Ishikawa (cell line): ENCODE measurements at regions not wholly inside any gene's neighbourhood (a gene's known extent, or its start where the extent isn't known, plus 50 kb on each side); places are given as distances from the start of the nearest gene placed in this dataset.

ENCODE experiments used
- CEBPB ChIP-seq: IDR thresholded peaks from 2 replicates; pipeline ENCODE4 v1.6.1; 2012
- EGR1 ChIP-seq: IDR thresholded peaks from 2 replicates; pipeline ENCODE4 v1.6.1; 2012
- EP300 ChIP-seq: IDR thresholded peaks from 2 replicates; pipeline ENCODE4 v1.6.1; 2012; ENCODE audit warnings: borderline replicate concordance
- MAX ChIP-seq: IDR thresholded peaks from 2 replicates; pipeline ENCODE4 v1.6.1; 2012
- RAD21 ChIP-seq: IDR thresholded peaks from 2 replicates; pipeline ENCODE4 v1.6.1; 2012; ENCODE audit warnings: low read depth
- REST ChIP-seq: IDR thresholded peaks from 2 replicates; pipeline ENCODE4 v1.6.1; 2012; ENCODE audit warnings: low read depth, mild to moderate bottlenecking
- TAF1 ChIP-seq: IDR thresholded peaks from 2 replicates; pipeline ENCODE4 v1.6.1; 2012; ENCODE audit warnings: low read depth, mild to moderate bottlenecking
- TCF12 ChIP-seq: IDR thresholded peaks from 2 replicates; pipeline ENCODE4 v1.6.1; 2012; ENCODE audit warnings: low read depth
- TEAD4 ChIP-seq: IDR thresholded peaks from 2 replicates; pipeline ENCODE4 v1.6.1; 2012
- USF1 ChIP-seq: IDR thresholded peaks from 2 replicates; pipeline ENCODE4 v1.6.1; 2012
- YY1 ChIP-seq: IDR thresholded peaks from 2 replicates; pipeline ENCODE4 v1.6.1; 2012; ENCODE audit warnings: low read depth

GRCh38 chr13:53885997-53886396 is 857.4 kb downstream of the OLFM4 start:
- no peak for TF ChIP-seq CEBPB
- TF ChIP-seq TAF1 = no peak
- TF ChIP-seq REST = no peak
- TF ChIP-seq EP300 = no peak
- no peak for TF ChIP-seq MAX
- TF ChIP-seq YY1 = no peak
- no peak for TF ChIP-seq USF1
- no peak for TF ChIP-seq TCF12
- no peak for TF ChIP-seq EGR1
- no peak for TF ChIP-seq RAD21
- no peak for TF ChIP-seq TEAD4
